OCI-LY7 (cell line): ENCODE measurements at regions not wholly inside any gene's neighbourhood (a gene's known extent, or its start where the extent isn't known, plus 50 kb on each side); places are given as distances from the start of the nearest gene placed in this dataset.

ENCODE experiments used
- CTCF ChIP-seq: fragments of 200-600 bp; sonication (generic); conservative IDR thresholded peaks from 2 replicates; pipeline ENCODE4 v1.5.1; 2014; ENCODE audit warnings: mild to moderate bottlenecking, antibody characterized with exemption, low read length, moderate library complexity, mixed read lengths
- EZH2phosphoT487 ChIP-seq: fragments of 200-600 bp; sonication (generic); IDR thresholded peaks from 2 replicates; pipeline ENCODE4 v1.6.1; 2018; ENCODE audit warnings: low read depth, borderline replicate concordance, mild to moderate bottlenecking, mixed run types, antibody characterized with exemption, low read length, moderate library complexity, mixed read lengths

- TF ChIP-seq CTCF = peak; percentile 73
- no peak for TF ChIP-seq EZH2phosphoT487
These were observed 182.9 kb downstream of the COX18 start for GRCh38 chr4:72886602-72887001.
